Transverse colon (tissue), 4 donors: ENCODE measurements at regions not wholly inside any gene's neighbourhood (a gene's known extent, or its start where the extent isn't known, plus 50 kb on each side); places are given as distances from the start of the nearest gene placed in this dataset.

ENCODE experiments used
- DNase-seq: peaks from one replicate; pipeline ENCODE4 v3.0.0-alpha.2; 2019
- H3K27ac ChIP-seq, 4 donors: fragments of 200-600 bp; sonication (generic); 2 replicates each; pipeline ENCODE4 v1.5.1; 2016 to 2018; ENCODE audit warnings: inconsistent platforms in 4 of 4
- H3K27me3 ChIP-seq: fragments of 200-600 bp; sonication (generic); 2 replicates; pipeline ENCODE4 v1.5.1; 2017; ENCODE audit warnings: inconsistent platforms
- H3K36me3 ChIP-seq, 4 donors: fragments of 200-600 bp; sonication (generic); 2 replicates each; pipeline ENCODE4 v1.5.1; 2017 to 2019; ENCODE audit warnings: inconsistent platforms in 4 of 4
- H3K4me1 ChIP-seq, 4 donors: fragments of 200-600 bp; sonication (generic); 2 replicates each; pipeline ENCODE4 v1.5.1; 2017 to 2020; ENCODE audit warnings: inconsistent platforms in 4 of 4
- H3K4me3 ChIP-seq, 4 donors: fragments of 200-600 bp; sonication (generic); 1 replicate in 1 of 4; 2 replicates in 3 of 4; pipeline versions ENCODE4 v1.5.1 to v1.6.1; 2017 to 2019; ENCODE audit warnings: inconsistent platforms in 4 of 4
- H3K9me3 ChIP-seq, 2 donors: fragments of 200-600 bp; sonication (generic); 2 replicates each; pipeline ENCODE4 v1.5.1; 2017 to 2019; ENCODE audit warnings: inconsistent platforms in 2 of 2
- CTCF ChIP-seq, 5 experiments: fragments of 200-600 bp in 3 of 5; fragments of 450-650 bp in 2 of 5; sonication (generic) in 3 of 5; IDR thresholded peaks; 1 replicate in 2 of 5; 2 replicates in 3 of 5; pipeline ENCODE4 v1.5.1; 2016 to 2017; ENCODE audit warnings: antibody characterized with exemption in 5 of 5, inconsistent platforms in 3 of 5, mild to moderate bottlenecking in 2 of 5, moderate library complexity in 1 of 5
- EP300 ChIP-seq: sonication (generic); formaldehyde crosslinking; IDR thresholded peaks from one replicate; pipeline ENCODE4 v1.6.1; 2017; ENCODE audit warnings: antibody characterized with exemption, low read depth
- POLR2A ChIP-seq: fragments of 450-650 bp; IDR thresholded peaks from one replicate; pipeline ENCODE4 v1.6.1; 2016; ENCODE audit warnings: antibody characterized with exemption, mild to moderate bottlenecking, moderate library complexity
- POLR2AphosphoS5 ChIP-seq, 3 donors: sonication (generic); formaldehyde crosslinking; IDR thresholded peaks; one replicate each; pipeline ENCODE4 v1.6.1; 2016; ENCODE audit warnings: antibody characterized with exemption in 3 of 3
- WGBS, 2 donors: methylation state at CpG; one replicate each; pipeline ENCODE4 v1.1.5; 2018; ENCODE audit warnings: low coverage in 1 of 2; 5-methylcytosine and 5-hydroxymethylcytosine counted together
- in situ Hi-C, 4 donors: fragments of 200-750 bp; cut with MboI; loops; one replicate each; pipeline versions ENCODE4 v1.15.0 to v1.15.1; 2017; ENCODE audit warnings: low sequenced_read_pairs in 3 of 4, low pct_ligation_motif_present in 1 of 4, low pct_unique_long_range_greater_than_20kb in 1 of 4
- intact Hi-C: fragments of 100-400 bp; cut with DNase I; formaldehyde crosslinking; loops from one replicate; pipeline ENCODE4 v1.15.1; 2023; ENCODE audit warnings: low total_unique reads

DNA sequence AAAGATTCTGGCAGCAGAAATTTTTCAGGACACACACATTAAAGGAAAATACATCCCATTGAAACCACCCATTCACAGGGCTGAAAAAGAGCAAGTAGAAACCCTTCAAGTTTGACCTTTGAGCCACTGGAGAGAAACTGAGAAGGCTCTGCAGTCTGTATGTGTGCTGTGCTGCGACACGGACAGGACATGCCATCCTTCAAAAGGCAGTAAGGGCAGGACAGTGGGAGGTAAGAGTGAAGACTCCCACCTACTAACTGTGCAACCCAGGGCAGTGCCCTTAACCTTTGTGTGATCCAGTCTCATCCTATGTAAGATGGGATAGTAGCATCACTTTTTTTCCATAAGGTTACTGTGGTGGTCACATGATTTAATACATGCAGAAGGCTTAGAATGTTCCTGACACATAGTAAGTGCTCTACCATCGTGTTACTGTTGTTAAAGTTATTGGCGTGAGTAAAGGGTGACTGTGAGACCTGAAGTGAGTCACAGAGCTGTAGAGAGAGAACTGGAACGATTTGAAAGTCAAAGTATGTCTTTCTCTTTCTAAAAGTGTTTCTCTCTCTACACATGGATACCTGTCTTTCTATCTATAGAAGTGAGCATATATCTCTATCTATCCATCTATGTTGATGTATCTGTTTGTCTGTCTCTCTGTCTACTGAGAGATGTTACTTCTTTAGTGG lies 153.7 kb upstream of the OLIG3 start:
- H3K36me3 ChIP-seq: no peaks in the 10 kb centered on the region
- H3K27me3 ChIP-seq: no peaks in the 10 kb centered on the region
- in situ Hi-C loops (loop anchor here (10.0 to 25.0 kb wide), 5 partner anchors 336 to 563 kb away; no protein-coding TSS in a partner anchor), intact Hi-C loops (no loop called here)
- H3K27ac ChIP-seq: peak overlapping the region in 3 of 4 donors; percentile 41 to 71 (median 70)
- no peak overlapping the region for H3K4me3 ChIP-seq
- H3K4me1 ChIP-seq: peaks cover 0 to 48% (median 5%) of the 10 kb centered on the region in 4 donors
- 60 to 70% methylated on average over 5 of the region's 5 CpGs for WGBS, 2 donors
- peak; percentile 30 for TF ChIP-seq POLR2A
- peak in 1 of 3 donors; percentile 18 for TF ChIP-seq POLR2AphosphoS5 (IDR thresholded peaks at IDR 0.05)
- TF ChIP-seq EP300: no peak
- no peaks in the 10 kb centered on the region for H3K9me3 ChIP-seq
- no peak for DNase-seq

GRCh38 chr6:137650720-137651119 lies 156.5 kb upstream of the OLIG3 start:
- Histone ChIP-seq H3K27ac (peak overlapping the region in 3 of 4 donors; percentile 1 to 78 (median 51)), H3K27me3 (no peaks in the 10 kb centered on the region), H3K36me3 (no peaks in the 10 kb centered on the region), H3K4me1 (peaks cover 0 to 52% (median 5%) of the 10 kb centered on the region in 4 donors), H3K9me3 (peaks cover 14 to 20% of the 10 kb centered on the region in 2 donors), H3K4me3 (no peak overlapping the region)
- TF ChIP-seq EP300 (no peak), POLR2AphosphoS5 (IDR thresholded peaks at IDR 0.05) (no peak), CTCF (IDR thresholded peaks at IDR 0.05) (no peak), POLR2A (no peak)
- DNase-seq: no peak
- in situ Hi-C loops: no loop called here
- intact Hi-C loops: no loop called here

DNA sequence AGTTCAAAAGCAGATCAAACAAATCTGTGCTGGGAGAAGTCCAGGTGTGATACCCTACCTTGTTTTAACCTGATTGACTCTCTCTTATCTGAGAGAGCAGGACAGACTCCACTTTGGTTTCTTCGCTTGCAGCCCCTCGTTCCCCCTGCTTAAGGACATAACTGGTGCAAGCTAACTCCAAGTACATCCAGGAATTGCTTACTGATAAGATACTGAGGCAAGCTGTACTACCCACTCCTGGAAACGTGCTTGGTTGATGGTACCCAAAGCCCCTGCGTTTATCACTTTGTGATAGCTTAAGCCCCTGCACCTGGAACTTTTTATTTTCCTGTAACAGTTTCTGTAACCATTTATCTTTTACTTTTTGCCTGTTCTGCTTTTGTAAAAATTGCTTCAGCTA lies 157.0 kb upstream of the OLIG3 start:
- Histone ChIP-seq H3K36me3 (no peaks in the 10 kb centered on the region), H3K4me3 (no peak overlapping the region), H3K27ac (peak overlapping the region; percentile 1 to 78 (median 61)), H3K27me3 (no peaks in the 10 kb centered on the region), H3K9me3 (peaks cover 14 to 20% of the 10 kb centered on the region in 2 donors), H3K4me1 (peaks cover 0 to 52% (median 5%) of the 10 kb centered on the region in 4 donors)
- no peak for DNase-seq
- intact Hi-C loops: no loop called here
- in situ Hi-C loops: no loop called here
- TF ChIP-seq CTCF (IDR thresholded peaks at IDR 0.05) (no peak), POLR2AphosphoS5 (IDR thresholded peaks at IDR 0.05) (no peak)
- WGBS, 2 donors: 59 to 68% methylated on average over 3 to 4 of the region's 4 CpGs

- no peak overlapping the region for H3K4me3 ChIP-seq
- H3K27me3 ChIP-seq: no peaks in the 10 kb centered on the region
- H3K9me3 ChIP-seq: peaks cover 14 to 20% of the 10 kb centered on the region in 2 donors
- H3K27ac ChIP-seq: peak overlapping the region; percentile 1 to 78 (median 61)
- H3K36me3 ChIP-seq: no peaks in the 10 kb centered on the region
- intact Hi-C loops (no loop called here), in situ Hi-C loops (no loop called here)
- H3K4me1 ChIP-seq: peaks cover 0 to 52% (median 5%) of the 10 kb centered on the region in 4 donors
- peak; percentile 74 for DNase-seq
- WGBS, 2 donors: 56 to 82% methylated on average over 4 to 9 of the region's 9 CpGs
- TF ChIP-seq POLR2AphosphoS5 (IDR thresholded peaks at IDR 0.05) (peak in 1 of 3 donors; percentile 16), POLR2A (no peak)
These were observed 157.6 kb upstream of the OLIG3 start for GRCh38 chr6:137651591-137652335.

DNA sequence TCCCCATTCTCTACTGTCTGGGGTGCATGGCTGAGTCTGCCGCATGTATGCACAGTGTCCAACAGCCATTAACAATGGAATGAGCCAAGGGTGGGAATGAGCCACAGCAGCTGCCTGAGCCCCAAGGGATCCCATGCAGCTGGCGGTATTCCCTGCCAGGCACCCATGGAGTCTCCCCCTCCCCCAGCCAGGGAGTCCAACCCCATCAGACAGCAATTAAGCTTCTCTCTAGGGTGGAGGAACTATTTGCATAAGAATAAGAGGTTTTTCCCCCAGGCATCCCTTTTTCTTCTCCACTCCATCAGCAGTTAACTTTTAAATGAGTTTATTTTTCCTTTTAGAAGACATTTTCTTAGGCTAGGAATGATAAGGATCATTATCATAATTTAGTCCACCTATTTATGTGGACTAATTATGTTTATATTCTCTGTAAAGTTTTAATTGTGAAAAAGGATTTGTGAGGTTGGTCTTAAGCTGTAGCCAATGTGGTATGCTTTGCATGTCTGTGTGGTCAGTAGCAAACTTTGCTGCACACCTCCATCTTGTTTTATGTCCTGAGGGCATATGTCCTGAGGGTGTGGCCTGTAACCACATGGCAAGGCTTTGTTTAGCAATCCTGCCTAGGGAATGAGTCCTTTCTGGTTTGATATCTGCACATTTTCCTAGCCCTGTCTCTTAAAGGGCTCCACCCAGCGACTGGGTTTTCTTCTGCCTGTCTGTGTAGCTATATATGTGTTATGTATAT lies 158.9 kb upstream of the OLIG3 start:
- Histone ChIP-seq H3K27me3 (no peaks in the 10 kb centered on the region), H3K4me1 (peaks cover 0 to 40% (median 4%) of the 10 kb centered on the region in 4 donors), H3K27ac (peak overlapping the region in 1 of 4 donors; percentile 78), H3K9me3 (peaks cover 14 to 20% of the 10 kb centered on the region in 2 donors), H3K4me3 (no peak overlapping the region), H3K36me3 (no peaks in the 10 kb centered on the region)
- WGBS, 2 donors: 86 to 89% methylated on average over 3 of the region's 3 CpGs
- in situ Hi-C loops (no loop called here), intact Hi-C loops (no loop called here)
- TF ChIP-seq POLR2AphosphoS5 (IDR thresholded peaks at IDR 0.05) (peak in 1 of 3 donors; percentile 15), EP300 (no peak)
- DNase-seq: no peak
